A673 (cell line): ENCODE measurements at regions not wholly inside any gene's neighbourhood (a gene's known extent, or its start where the extent isn't known, plus 50 kb on each side); places are given as distances from the start of the nearest gene placed in this dataset.

ENCODE experiments used
- BruUV-seq: library from RNA; stranded (reverse); fragments of 400-500 nt; replicated peaks from 2 replicates; lab custom pipeline; 2021; lab: Mats Ljungman, UMichigan
- CTCF ChIA-PET: fragments of 300-600 bp; sonication (Branson Sonifier 250); formaldehyde crosslinking; loops from one replicate; lab custom pipeline; 2022; ENCODE audit warnings: antibody characterized with exemption; lab: Charles Lee
- POLR2A ChIA-PET: fragments of 300-600 bp; sonication (Branson Sonifier 250); formaldehyde crosslinking; loops from one replicate; lab custom pipeline; 2022; ENCODE audit warnings: antibody characterized with exemption; ENCODE audit not compliant: low non-redundant PET; lab: Charles Lee
- DNase-seq: peaks from one replicate; pipeline ENCODE4 v3.0.0-alpha.2; 2015; ENCODE audit warnings: low spot score
- H3K27ac ChIP-seq: fragments of 200-600 bp; sonication (generic); 2 replicates; pipeline ENCODE4 v1.5.1; 2016; ENCODE audit warnings: mixed run types, low read depth, mild to moderate bottlenecking, mixed read lengths, antibody characterized with exemption, low read length; ENCODE audit not compliant: poor library complexity, severe bottlenecking
- H3K27me3 ChIP-seq: fragments of 200-600 bp; sonication (generic); replicated peaks from 2 replicates; pipeline ENCODE4 v1.6.1; 2017; ENCODE audit warnings: mixed run types, low read depth, mild to moderate bottlenecking, mixed read lengths, antibody characterized with exemption, low read length; ENCODE audit not compliant: insufficient read depth, poor library complexity
- H3K36me3 ChIP-seq: fragments of 200-600 bp; sonication (generic); 2 replicates; pipeline ENCODE4 v1.6.1; 2016; ENCODE audit warnings: mixed run types, mild to moderate bottlenecking, mixed read lengths, antibody characterized with exemption, low read length; ENCODE audit not compliant: insufficient read depth, poor library complexity, severe bottlenecking
- H3K4me1 ChIP-seq: fragments of 200-600 bp; sonication (generic); 2 replicates; pipeline ENCODE4 v1.6.1; 2017; ENCODE audit warnings: mixed run types, mild to moderate bottlenecking, mixed read lengths, antibody characterized with exemption, low read length; ENCODE audit not compliant: insufficient read depth, poor library complexity, severe bottlenecking
- H3K4me3 ChIP-seq: fragments of 200-600 bp; sonication (generic); 2 replicates; pipeline ENCODE4 v1.5.1; 2016; ENCODE audit warnings: low read depth, mixed run types, mild to moderate bottlenecking, mixed read lengths, low read length; ENCODE audit not compliant: poor library complexity, severe bottlenecking
- H3K9me3 ChIP-seq: fragments of 200-600 bp; sonication (generic); 2 replicates; pipeline ENCODE4 v1.6.1; 2016; ENCODE audit warnings: mixed run types, low read depth, mild to moderate bottlenecking, mixed read lengths, antibody characterized with exemption, low read length; ENCODE audit not compliant: poor library complexity, severe bottlenecking
- EZH2 ChIP-seq: fragments of 200-600 bp; sonication (generic); IDR thresholded peaks from 2 replicates; pipeline ENCODE4 v1.6.1; 2017; ENCODE audit warnings: borderline replicate concordance, low read depth, mild to moderate bottlenecking, mixed read lengths, antibody characterized with exemption, low read length; ENCODE audit not compliant: poor library complexity, severe bottlenecking
- intact Hi-C: fragments of 100-400 bp; cut with micrococcal nuclease; formaldehyde crosslinking; loops from one replicate; pipeline ENCODE4 v1.10.0; 2022; ENCODE audit not compliant: unreplicated experiment
- TF ChIP-seq, protein P1 (sequence below): fragments of 300-800, 200-600 bp; sonication (generic); conservative IDR thresholded peaks from 2 replicates; pipeline ENCODE4 v1.5.1; 2017; ENCODE audit warnings: low read depth, mild to moderate bottlenecking, antibody characterized with exemption, low read length, moderate library complexity, mixed read lengths

DNA sequence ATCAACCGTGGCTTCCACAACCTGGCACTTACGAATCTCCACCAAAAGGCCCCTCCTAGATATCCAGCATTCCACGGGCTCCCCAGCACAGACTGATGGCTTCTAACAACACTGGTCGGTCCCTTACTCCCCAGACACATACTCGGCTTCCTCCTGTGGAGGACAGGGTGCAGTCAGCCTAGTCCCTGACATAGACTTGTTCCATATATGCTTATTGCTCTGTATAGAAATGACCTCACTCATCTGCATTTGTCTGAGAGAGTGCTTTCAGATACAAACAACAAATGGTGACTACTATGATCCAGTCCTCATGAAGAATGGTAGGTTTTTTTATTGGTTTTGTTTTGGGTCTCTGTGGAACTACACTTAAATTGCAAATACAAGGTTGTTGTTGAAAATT, 72.4 kb downstream of the TMEM215 start:
- H3K27me3 ChIP-seq, result peaks cover 14% of the 10 kb centered on the region
- ChIA-PET CTCF (no interaction called here), POLR2A (no interaction called here)
- H3K36me3 ChIP-seq, result no peaks in the 10 kb centered on the region
- H3K4me1 ChIP-seq, result no peaks in the 10 kb centered on the region
- no peaks in the 10 kb centered on the region for H3K9me3 ChIP-seq
- H3K4me3 ChIP-seq, result no peak overlapping the region
- intact Hi-C loops, result no loop called here
- H3K27ac ChIP-seq, result no peak overlapping the region
- no TSS peak for BruUV-seq
- TF ChIP-seq EZH2, result no peak
- TF ChIP-seq, protein P1, sequence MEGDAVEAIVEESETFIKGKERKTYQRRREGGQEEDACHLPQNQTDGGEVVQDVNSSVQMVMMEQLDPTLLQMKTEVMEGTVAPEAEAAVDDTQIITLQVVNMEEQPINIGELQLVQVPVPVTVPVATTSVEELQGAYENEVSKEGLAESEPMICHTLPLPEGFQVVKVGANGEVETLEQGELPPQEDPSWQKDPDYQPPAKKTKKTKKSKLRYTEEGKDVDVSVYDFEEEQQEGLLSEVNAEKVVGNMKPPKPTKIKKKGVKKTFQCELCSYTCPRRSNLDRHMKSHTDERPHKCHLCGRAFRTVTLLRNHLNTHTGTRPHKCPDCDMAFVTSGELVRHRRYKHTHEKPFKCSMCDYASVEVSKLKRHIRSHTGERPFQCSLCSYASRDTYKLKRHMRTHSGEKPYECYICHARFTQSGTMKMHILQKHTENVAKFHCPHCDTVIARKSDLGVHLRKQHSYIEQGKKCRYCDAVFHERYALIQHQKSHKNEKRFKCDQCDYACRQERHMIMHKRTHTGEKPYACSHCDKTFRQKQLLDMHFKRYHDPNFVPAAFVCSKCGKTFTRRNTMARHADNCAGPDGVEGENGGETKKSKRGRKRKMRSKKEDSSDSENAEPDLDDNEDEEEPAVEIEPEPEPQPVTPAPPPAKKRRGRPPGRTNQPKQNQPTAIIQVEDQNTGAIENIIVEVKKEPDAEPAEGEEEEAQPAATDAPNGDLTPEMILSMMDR, result no peak
- DNase-seq, result no peak

DNA sequence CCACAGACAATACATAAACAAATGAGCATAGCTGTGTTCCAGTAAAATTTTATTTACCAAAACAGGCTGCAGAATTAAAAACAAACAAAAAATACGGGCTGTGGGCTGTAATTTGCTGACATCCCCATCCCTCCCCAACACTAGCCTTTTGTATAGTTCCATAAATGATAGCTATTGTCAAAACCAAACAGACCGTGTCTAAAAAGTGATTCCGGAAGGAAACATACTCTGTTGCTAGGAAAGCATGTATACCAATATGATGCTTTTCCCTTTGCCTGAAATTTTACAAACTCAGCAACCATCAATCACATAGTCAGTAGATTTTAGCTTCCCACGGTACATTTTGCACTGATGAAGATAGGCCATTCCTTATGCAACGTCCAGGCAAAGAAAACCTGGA, 80.0 kb downstream of the TMEM215 start:
- H3K36me3 ChIP-seq, result no peaks in the 10 kb centered on the region
- no peak for TF ChIP-seq EZH2
- TF ChIP-seq, protein P1, result no peak
- ChIA-PET POLR2A (no interaction called here), CTCF (no interaction called here)
- no TSS peak for BruUV-seq
- intact Hi-C loops, result no loop called here
- no peak overlapping the region for H3K27ac ChIP-seq
- H3K4me1 ChIP-seq, result no peaks in the 10 kb centered on the region
- no peak overlapping the region for H3K4me3 ChIP-seq
- DNase-seq, result no peak
- peaks cover 3% of the 10 kb centered on the region for H3K27me3 ChIP-seq
- H3K9me3 ChIP-seq, result no peaks in the 10 kb centered on the region

DNA sequence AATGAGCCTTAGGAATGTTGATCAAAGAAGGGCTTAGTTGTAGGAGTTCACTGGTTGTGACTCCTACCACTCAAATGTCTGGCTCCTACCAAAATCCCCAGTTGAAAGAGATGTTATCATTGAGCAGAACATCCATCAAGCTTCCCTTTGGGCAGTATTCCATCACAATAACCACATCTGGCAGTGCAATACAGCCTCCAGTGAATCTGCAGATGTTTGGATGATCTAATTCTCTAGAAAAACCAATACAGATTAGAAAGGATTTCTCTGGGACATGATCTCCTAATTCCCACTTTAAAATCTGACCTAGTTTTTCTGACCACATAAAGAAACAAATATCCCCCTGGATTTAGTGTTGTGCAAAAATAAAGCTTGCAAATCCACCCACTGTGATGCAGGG, 81.6 kb downstream of the TMEM215 start:
- ChIA-PET POLR2A (no interaction called here), CTCF (no interaction called here)

More for the DNA sequence above, 81.6 kb downstream of the TMEM215 start:
- no peaks in the 10 kb centered on the region for H3K9me3 ChIP-seq
- DNase-seq, result no peak
- TF ChIP-seq, protein P1, result no peak
- TF ChIP-seq EZH2, result no peak
- H3K4me3 ChIP-seq, result no peak overlapping the region
- H3K27ac ChIP-seq, result no peak overlapping the region
- no peaks in the 10 kb centered on the region for H3K4me1 ChIP-seq
- H3K27me3 ChIP-seq, result peaks cover 3% of the 10 kb centered on the region
- BruUV-seq, result no TSS peak
- intact Hi-C loops, result no loop called here
- H3K36me3 ChIP-seq, result no peaks in the 10 kb centered on the region
